Stimulated activated CD8-positive, alpha-beta memory T cell treated with anti-CD3 and anti-CD28 coated beads, Interleukin-4, amount 100 ng/mL, for 4 hours (primary cell): ENCODE measurements at regions not wholly inside any gene's neighbourhood (a gene's known extent, or its start where the extent isn't known, plus 50 kb on each side); places are given as distances from the start of the nearest gene placed in this dataset.
"Not testable (repeated sequence)": the region's sequence is repeated elsewhere in the genome, so short reads cannot be mapped to it uniquely, and the experiment has no call there.

Experiments
- DNase-seq, 2 donors: peaks; one replicate each; pipeline ENCODE4 v3.0.0-alpha.2; 2020; ENCODE audit warnings: low read depth in 2 of 2, low spot score in 1 of 2

- DNase-seq, result no peak
Observed at GRCh38 chr6:8181160-8181881, 79.0 kb upstream of the EEF1E1 start.

GRCh38 chr6:8180327-8181159 lies 78.2 kb upstream of the EEF1E1 start:
- no peak for DNase-seq

GRCh38 chr6:8177721-8178120 lies 75.4 kb upstream of the EEF1E1 start:
- no peak for DNase-seq

- DNase-seq, result no peak
Observed at GRCh38 chr6:8175046-8175777, 72.9 kb upstream of the EEF1E1 start.

- DNase-seq, result no peak
Observed at GRCh38 chr6:8174571-8174970, 72.2 kb upstream of the EEF1E1 start.

GRCh38 chr6:8172530-8172929 lies 70.2 kb upstream of the EEF1E1 start:
- no peak for DNase-seq

GRCh38 chr6:8170754-8171153 lies 68.4 kb upstream of the EEF1E1 start:
- no peak for DNase-seq

GRCh38 chr6:8170245-8170644 lies 67.9 kb upstream of the EEF1E1 start:
- no peak for DNase-seq

GRCh38 chr6:8166156-8166555 lies 63.8 kb upstream of the EEF1E1 start:
- DNase-seq, result no peak

GRCh38 chr6:8165008-8165407 lies 62.7 kb upstream of the EEF1E1 start:
- not testable (repeated sequence) for DNase-seq

- not testable (repeated sequence) for DNase-seq
Observed at GRCh38 chr6:8164281-8164680, 61.9 kb upstream of the EEF1E1 start.

GRCh38 chr6:8159966-8160365 lies 57.6 kb upstream of the EEF1E1 start:
- DNase-seq, result no peak

- no peak for DNase-seq
Observed at GRCh38 chr6:8157839-8158238, 55.5 kb upstream of the EEF1E1 start.

- DNase-seq, result no peak
Observed at GRCh38 chr6:8155259-8156012, 53.1 kb upstream of the EEF1E1 start.
